Caco-2 (cell line): ENCODE measurements at regions not wholly inside any gene's neighbourhood (a gene's known extent, or its start where the extent isn't known, plus 50 kb on each side); places are given as distances from the start of the nearest gene placed in this dataset.

Experiments used
- BruUV-seq: library from RNA; stranded (reverse); fragments of 400-500 nt; replicated peaks from 2 replicates; lab custom pipeline; 2021; lab: Mats Ljungman, UMichigan
- CTCF ChIA-PET: fragments of 300-600 bp; sonication (Branson Sonifier 250); formaldehyde crosslinking; loops from one replicate; lab custom pipeline; 2022; ENCODE audit warnings: antibody characterized with exemption; lab: Charles Lee
- POLR2A ChIA-PET: fragments of 300-600 bp; sonication (Branson Sonifier 250); formaldehyde crosslinking; loops from one replicate; lab custom pipeline; 2022; ENCODE audit warnings: antibody characterized with exemption; lab: Charles Lee
- DNase-seq, 2 experiments: peaks; one replicate each; pipeline versions ENCODE4 v3.0.0 to v3.0.0-alpha.2; 2020 to 2022
- H3K27me3 ChIP-seq: replicated peaks from 2 replicates; pipeline ENCODE4 v1.6.0; 2011; ENCODE audit warnings: low read length; ENCODE audit not compliant: control insufficient read depth, insufficient read depth
- H3K36me3 ChIP-seq: 2 replicates; pipeline ENCODE4 v1.5.1; 2011; ENCODE audit warnings: low read length; ENCODE audit not compliant: control insufficient read depth, insufficient read depth
- H3K4me1 ChIP-seq: fragments of 250-450 bp; sonication (Bioruptor Pico); 2 replicates; pipeline ENCODE4 v1.5.1; 2020; ENCODE audit warnings: mild to moderate bottlenecking
- H3K4me3 ChIP-seq: 2 replicates; pipeline ENCODE4 v1.5.1; 2011; ENCODE audit warnings: low read depth, mild to moderate bottlenecking, control low read depth, low read length
- H3K9me3 ChIP-seq: fragments of 250-450 bp; sonication (Bioruptor Pico); 2 replicates; pipeline ENCODE4 v1.5.1; 2020; ENCODE audit warnings: mild to moderate bottlenecking, moderate library complexity
- H3K27ac Mint-ChIP-seq: one replicate; pipeline ENCODE4 v1.8.0; 2022; ENCODE audit warnings: mixed read lengths; ENCODE audit not compliant: unreplicated experiment
- H3K27me3 Mint-ChIP-seq: one replicate; pipeline ENCODE4 v1.8.0; 2022; ENCODE audit warnings: mixed read lengths; ENCODE audit not compliant: insufficient read depth, unreplicated experiment
- H3K36me3 Mint-ChIP-seq: one replicate; pipeline ENCODE4 v1.8.0; 2022; ENCODE audit warnings: mild to moderate bottlenecking, mixed read lengths; ENCODE audit not compliant: insufficient read depth, unreplicated experiment
- H3K4me1 Mint-ChIP-seq: one replicate; pipeline ENCODE4 v1.8.0; 2022; ENCODE audit warnings: low read depth, mixed read lengths; ENCODE audit not compliant: unreplicated experiment
- H3K4me3 Mint-ChIP-seq: one replicate; pipeline ENCODE4 v1.8.0; 2022; ENCODE audit warnings: mild to moderate bottlenecking, moderate library complexity, mixed read lengths; ENCODE audit not compliant: unreplicated experiment
- H3K9me3 Mint-ChIP-seq: one replicate; pipeline ENCODE4 v1.8.0; 2022; ENCODE audit warnings: mixed read lengths; ENCODE audit not compliant: unreplicated experiment
- intact Hi-C: fragments of 100-400 bp; cut with micrococcal nuclease; formaldehyde crosslinking; loops from one replicate; pipeline ENCODE4 v1.10.0; 2022; ENCODE audit not compliant: unreplicated experiment
- TF ChIP-seq, protein P1 (sequence below), 2 experiments: fragments of 200-600 bp in 1 of 2; IDR thresholded peaks; 1 replicate in 1 of 2; 2 replicates in 1 of 2; pipeline versions ENCODE4 v1.5.1 to v1.8.0; 2011 to 2022; ENCODE audit warnings: antibody characterized with exemption in 1 of 2, control low read depth in 1 of 2, inconsistent platforms in 1 of 2, low read depth in 1 of 2, low read length in 1 of 2, mild to moderate bottlenecking in 1 of 2, moderate library complexity in 1 of 2; ENCODE audit not compliant: insufficient read depth in 1 of 2, severe bottlenecking in 1 of 2, unreplicated experiment in 1 of 2

DNA sequence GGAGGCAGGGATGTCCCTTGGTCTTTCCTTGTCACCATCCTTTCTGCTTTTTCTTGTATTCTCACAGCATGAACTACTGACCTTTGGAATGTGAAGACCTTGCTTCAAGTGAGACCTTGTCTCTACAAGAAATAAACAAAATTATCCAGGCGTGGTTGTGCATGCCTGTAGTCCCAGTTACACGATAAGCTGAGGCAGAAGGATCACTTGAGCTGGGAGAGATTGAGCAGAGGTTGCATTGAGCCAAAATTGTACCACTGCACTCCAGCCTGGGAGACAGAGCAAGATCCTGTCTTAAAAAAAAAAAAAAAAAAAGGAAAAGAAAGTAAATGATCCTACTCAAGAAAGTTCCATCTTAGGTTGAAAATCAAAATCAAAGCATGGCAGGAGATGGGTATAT, 173.7 kb downstream of the IRS1 start:
- Histone ChIP-seq H3K4me1 (no peaks in the 10 kb centered on the region), H3K4me3 (no peak overlapping the region), H3K36me3 (no peaks in the 10 kb centered on the region), H3K27me3 (no peaks in the 10 kb centered on the region), H3K9me3 (no peaks in the 10 kb centered on the region)
- TF ChIP-seq, protein P1, sequence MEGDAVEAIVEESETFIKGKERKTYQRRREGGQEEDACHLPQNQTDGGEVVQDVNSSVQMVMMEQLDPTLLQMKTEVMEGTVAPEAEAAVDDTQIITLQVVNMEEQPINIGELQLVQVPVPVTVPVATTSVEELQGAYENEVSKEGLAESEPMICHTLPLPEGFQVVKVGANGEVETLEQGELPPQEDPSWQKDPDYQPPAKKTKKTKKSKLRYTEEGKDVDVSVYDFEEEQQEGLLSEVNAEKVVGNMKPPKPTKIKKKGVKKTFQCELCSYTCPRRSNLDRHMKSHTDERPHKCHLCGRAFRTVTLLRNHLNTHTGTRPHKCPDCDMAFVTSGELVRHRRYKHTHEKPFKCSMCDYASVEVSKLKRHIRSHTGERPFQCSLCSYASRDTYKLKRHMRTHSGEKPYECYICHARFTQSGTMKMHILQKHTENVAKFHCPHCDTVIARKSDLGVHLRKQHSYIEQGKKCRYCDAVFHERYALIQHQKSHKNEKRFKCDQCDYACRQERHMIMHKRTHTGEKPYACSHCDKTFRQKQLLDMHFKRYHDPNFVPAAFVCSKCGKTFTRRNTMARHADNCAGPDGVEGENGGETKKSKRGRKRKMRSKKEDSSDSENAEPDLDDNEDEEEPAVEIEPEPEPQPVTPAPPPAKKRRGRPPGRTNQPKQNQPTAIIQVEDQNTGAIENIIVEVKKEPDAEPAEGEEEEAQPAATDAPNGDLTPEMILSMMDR (IDR thresholded peaks at IDR 0.05; ENCODE audit: insufficient read depth in 1 of 2, low read depth in 1 of 2, low read length in 1 of 2, severe bottlenecking in 1 of 2, unreplicated experiment in 1 of 2) = no peak
- Mint-ChIP-seq H3K27me3 (no peaks in the 10 kb centered on the region), H3K36me3 (peaks cover 5% of the 10 kb centered on the region), H3K4me1 (peaks cover 5% of the 10 kb centered on the region), H3K4me3 (no peak overlapping the region), H3K27ac (no peak overlapping the region), H3K9me3 (peaks cover 10% of the 10 kb centered on the region)
- intact Hi-C loops = loop anchor here (10.0 kb wide), 1 partner anchor 169 kb away; the partner anchor contains the start of gene IRS1
- no peak for DNase-seq
- ChIA-PET POLR2A (no interaction called here), CTCF (no interaction called here)
- BruUV-seq = no TSS peak

DNA sequence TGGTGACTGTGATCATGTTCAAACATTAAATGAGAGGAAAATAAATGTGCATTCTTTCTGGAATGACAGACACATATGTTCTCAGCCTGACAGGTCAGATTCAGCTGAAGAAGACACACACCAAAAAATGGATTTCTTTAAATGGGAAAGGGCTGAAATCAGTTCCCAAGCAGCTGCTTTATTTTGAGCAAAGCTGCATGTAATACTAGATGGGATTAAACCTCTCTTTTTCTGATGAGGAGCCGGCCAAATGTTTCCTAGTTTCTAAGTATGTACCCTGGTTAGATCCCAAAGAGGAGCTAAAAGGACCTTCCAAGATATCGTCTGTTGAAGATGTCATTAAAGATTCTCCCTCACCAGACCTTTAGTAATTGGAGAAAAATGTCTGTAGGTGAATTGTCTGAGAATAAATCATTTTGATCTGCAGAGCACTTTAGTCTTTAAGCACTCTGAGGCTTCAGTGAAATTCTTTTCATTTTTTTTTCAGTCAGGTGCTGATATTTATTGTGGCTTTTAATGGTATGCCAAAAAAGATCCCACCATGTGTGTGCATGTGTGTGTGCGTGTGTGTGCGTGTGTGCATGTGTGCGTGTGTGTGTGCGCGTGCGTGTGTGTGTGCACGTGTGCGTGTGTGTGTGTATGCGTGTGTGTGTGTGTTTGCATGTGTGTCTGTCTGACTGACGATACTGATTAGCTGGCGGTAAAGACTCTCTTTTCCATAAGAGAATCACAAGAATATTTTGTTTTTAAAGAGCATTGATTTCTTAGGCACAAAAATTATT, 175.8 kb downstream of the IRS1 start:
- DNase-seq = no peak
- no peaks in the 10 kb centered on the region for H3K27me3 Mint-ChIP-seq
- H3K27me3 ChIP-seq = no peaks in the 10 kb centered on the region
- H3K4me1 ChIP-seq = peaks cover 10% of the 10 kb centered on the region
- no peak overlapping the region for H3K4me3 ChIP-seq
- TF ChIP-seq, protein P1 (IDR thresholded peaks at IDR 0.05; ENCODE audit: insufficient read depth in 1 of 2, low read depth in 1 of 2, low read length in 1 of 2, severe bottlenecking in 1 of 2, unreplicated experiment in 1 of 2) = no peak
- ChIA-PET CTCF (no interaction called here), POLR2A (no interaction called here)
- no peak overlapping the region for H3K4me3 Mint-ChIP-seq
- no peak overlapping the region for H3K27ac Mint-ChIP-seq
- no peaks in the 10 kb centered on the region for H3K36me3 ChIP-seq
- intact Hi-C loops = loop anchor here (10.0 kb wide), 1 partner anchor 171 kb away; the partner anchor contains the start of gene IRS1
- peaks cover 5% of the 10 kb centered on the region for H3K36me3 Mint-ChIP-seq
- no TSS peak for BruUV-seq
- no peaks in the 10 kb centered on the region for H3K9me3 ChIP-seq
- peaks cover 10% of the 10 kb centered on the region for H3K9me3 Mint-ChIP-seq
- H3K4me1 Mint-ChIP-seq = peaks cover 14% of the 10 kb centered on the region

DNA sequence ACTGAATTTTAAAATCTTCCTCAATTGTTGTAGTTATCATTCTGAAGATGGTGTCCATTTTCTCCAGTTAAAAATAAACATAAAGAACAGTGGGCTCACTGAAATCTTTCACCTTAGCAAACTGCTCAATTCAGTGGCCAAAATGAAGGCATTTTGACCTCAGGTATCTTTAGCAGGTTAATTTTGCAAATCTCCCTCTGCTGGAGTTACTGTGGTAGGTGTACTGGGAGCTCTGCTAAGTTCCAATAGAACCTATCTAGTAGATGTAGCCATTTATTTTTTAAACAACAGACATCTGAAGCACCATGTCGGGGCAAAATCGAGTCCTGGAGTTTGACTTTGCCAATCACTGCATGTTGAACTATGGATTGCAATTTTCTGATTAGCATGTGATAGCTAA, 177.1 kb downstream of the IRS1 start:
- BruUV-seq = no TSS peak
- Mint-ChIP-seq H3K27ac (no peak overlapping the region), H3K4me1 (peaks cover 26% of the 10 kb centered on the region), H3K27me3 (no peaks in the 10 kb centered on the region), H3K36me3 (peaks cover 5% of the 10 kb centered on the region), H3K9me3 (peaks cover 20% of the 10 kb centered on the region), H3K4me3 (no peak overlapping the region)
- no peak overlapping the region for H3K4me3 ChIP-seq
- TF ChIP-seq, protein P1 (IDR thresholded peaks at IDR 0.05; ENCODE audit: insufficient read depth in 1 of 2, low read depth in 1 of 2, low read length in 1 of 2, severe bottlenecking in 1 of 2, unreplicated experiment in 1 of 2) = peak in 1 of 2 experiments; percentile 11
- H3K4me1 ChIP-seq = peaks cover 18% of the 10 kb centered on the region
- CTCF ChIA-PET = interaction anchor here (0.7 kb wide), 1 partner anchor 10 kb away, joined by 3 read pairs; no protein-coding TSS in a partner anchor
- POLR2A ChIA-PET = no interaction called here
- no peaks in the 10 kb centered on the region for H3K27me3 ChIP-seq
- no peaks in the 10 kb centered on the region for H3K9me3 ChIP-seq
- intact Hi-C loops = loop anchor here (10.0 kb wide), 1 partner anchor 172 kb away; the partner anchor contains the start of gene IRS1
- H3K36me3 ChIP-seq = 0 out of 2 replicates have a peak, but pooled peaks cover 2% of the 10 kb centered on the region
- peak in 1 of 2 experiments; percentile 2 for DNase-seq
